ENCODE measurements at regions not wholly inside any gene's neighbourhood (a gene's known extent, or its start where the extent isn't known, plus 50 kb on each side); places are given as distances from the start of the nearest gene placed in this dataset.

GRCh38 chr3:64381367-64381766, 156.1 kb upstream of the PRICKLE2 start:
- TF ChIP-seq YY1 (IDR thresholded peaks at IDR 0.05; ENCODE audit: low read depth) (no peak), TEAD4 (IDR thresholded peaks at IDR 0.05) (no peak)

GRCh38 chr3:64380546-64380945, 155.3 kb upstream of the PRICKLE2 start:
- TF ChIP-seq CEBPB (IDR thresholded peaks at IDR 0.05): no peak
- TF ChIP-seq TAF1 (IDR thresholded peaks at IDR 0.05; ENCODE audit: low read depth): no peak
- TF ChIP-seq NFIC (IDR thresholded peaks at IDR 0.05): no peak

GRCh38 chr3:64379221-64379620, 154.0 kb upstream of the PRICKLE2 start:
- TF ChIP-seq REST (IDR thresholded peaks at IDR 0.05; ENCODE audit: low read depth) (no peak), YY1 (IDR thresholded peaks at IDR 0.05; ENCODE audit: low read depth) (no peak), TCF12 (IDR thresholded peaks at IDR 0.05; ENCODE audit: low read depth) (no peak), NFIC (IDR thresholded peaks at IDR 0.05) (no peak), MAX (IDR thresholded peaks at IDR 0.05) (no peak)

- TF ChIP-seq TAF1 (IDR thresholded peaks at IDR 0.05; ENCODE audit: low read depth) (no peak), CEBPB (IDR thresholded peaks at IDR 0.05) (no peak), MAX (IDR thresholded peaks at IDR 0.05) (no peak)
These were observed 152.7 kb upstream of the PRICKLE2 start for GRCh38 chr3:64377942-64378341.

- TF ChIP-seq EGR1 (IDR thresholded peaks at IDR 0.05) (no peak), FOXM1 (IDR thresholded peaks at IDR 0.05; ENCODE audit: borderline replicate concordance, low read depth) (no peak), RAD21 (IDR thresholded peaks at IDR 0.05; ENCODE audit: low read depth) (no peak), CREB1 (IDR thresholded peaks at IDR 0.05; ENCODE audit: low read depth) (no peak), TAF1 (IDR thresholded peaks at IDR 0.05; ENCODE audit: low read depth) (no peak), TEAD4 (IDR thresholded peaks at IDR 0.05) (no peak), MAX (IDR thresholded peaks at IDR 0.05) (no peak)
These were observed 150.5 kb upstream of the PRICKLE2 start for GRCh38 chr3:64375737-64376136.

- TF ChIP-seq RAD21 (IDR thresholded peaks at IDR 0.05; ENCODE audit: low read depth): no peak
- no peak for TF ChIP-seq CREB1 (IDR thresholded peaks at IDR 0.05; ENCODE audit: low read depth)
- no peak for TF ChIP-seq NFIC (IDR thresholded peaks at IDR 0.05)
- no peak for TF ChIP-seq FOXM1 (IDR thresholded peaks at IDR 0.05; ENCODE audit: borderline replicate concordance, low read depth)
- no peak for TF ChIP-seq TCF12 (IDR thresholded peaks at IDR 0.05; ENCODE audit: low read depth)
- no peak for TF ChIP-seq USF1 (IDR thresholded peaks at IDR 0.05)
- no peak for TF ChIP-seq EP300 (IDR thresholded peaks at IDR 0.05; ENCODE audit: borderline replicate concordance)
- no peak for TF ChIP-seq MAX (IDR thresholded peaks at IDR 0.05)
- no peak for TF ChIP-seq EGR1 (IDR thresholded peaks at IDR 0.05)
- TF ChIP-seq CEBPB (IDR thresholded peaks at IDR 0.05): no peak
- no peak for TF ChIP-seq ZBTB7A (IDR thresholded peaks at IDR 0.05; ENCODE audit: low read depth)
- TF ChIP-seq YY1 (IDR thresholded peaks at IDR 0.05; ENCODE audit: low read depth): no peak
- no peak for TF ChIP-seq REST (IDR thresholded peaks at IDR 0.05; ENCODE audit: low read depth)
- TF ChIP-seq TEAD4 (IDR thresholded peaks at IDR 0.05): no peak
- no peak for TF ChIP-seq TAF1 (IDR thresholded peaks at IDR 0.05; ENCODE audit: low read depth)
These were observed 144.1 kb upstream of the PRICKLE2 start for GRCh38 chr3:64369390-64369789.

GRCh38 chr3:64368257-64369020, 143.2 kb upstream of the PRICKLE2 start:
- TF ChIP-seq USF1 (IDR thresholded peaks at IDR 0.05) (no peak), MAX (IDR thresholded peaks at IDR 0.05) (no peak), CREB1 (IDR thresholded peaks at IDR 0.05; ENCODE audit: low read depth) (no peak), ZBTB7A (IDR thresholded peaks at IDR 0.05; ENCODE audit: low read depth) (no peak), TCF12 (IDR thresholded peaks at IDR 0.05; ENCODE audit: low read depth) (no peak), YY1 (IDR thresholded peaks at IDR 0.05; ENCODE audit: low read depth) (no peak)

Measured in Ishikawa (cell line).